BLaER1 treated with 17β-estradiol and CSF1 and Interleukin-3, amounts not matched to agents 10 nM and 100 nM (cell line): ENCODE measurements at regions not wholly inside any gene's neighbourhood (a gene's known extent, or its start where the extent isn't known, plus 50 kb on each side); places are given as distances from the start of the nearest gene placed in this dataset.
A peak's percentile ranks its signal among the peaks of the same experiment; 100 is the strongest.

Source experiments
- H3K27ac ChIP-seq, 11 experiments: shearing (Covaris generic); formaldehyde crosslinking; 2 replicates each; pipeline ENCODE4 v1.8.1; 2022
- H3K27me3 ChIP-seq, 11 experiments: shearing (Covaris generic); formaldehyde crosslinking; 2 replicates each; pipeline ENCODE4 v1.8.1; 2022
- H3K36me3 ChIP-seq, 11 experiments: shearing (Covaris generic); formaldehyde crosslinking; 2 replicates each; pipeline ENCODE4 v1.8.1; 2022
- H3K4me1 ChIP-seq, 10 experiments: shearing (Covaris generic); formaldehyde crosslinking; 2 replicates each; pipeline ENCODE4 v1.8.1; 2022
- H3K4me2 ChIP-seq, 11 experiments: shearing (Covaris generic); formaldehyde crosslinking; 2 replicates each; pipeline ENCODE4 v1.8.1; 2022
- H3K4me3 ChIP-seq, 10 experiments: shearing (Covaris generic); formaldehyde crosslinking; 2 replicates each; pipeline ENCODE4 v1.8.1; 2022
- H3K9ac ChIP-seq, 11 experiments: shearing (Covaris generic); formaldehyde crosslinking; 2 replicates each; pipeline ENCODE4 v1.8.1; 2022
- H3K9me3 ChIP-seq, 11 experiments: shearing (Covaris generic); formaldehyde crosslinking; replicated peaks in 1 of 11; 2 replicates each; pipeline ENCODE4 v1.8.1; 2022
- H4K20me1 ChIP-seq, 11 experiments: shearing (Covaris generic); formaldehyde crosslinking; 2 replicates each; pipeline ENCODE4 v1.8.1; 2022
- Cebpa-rat ChIP-seq, 11 experiments: shearing (Covaris generic); IDR thresholded peaks; 2 replicates each; pipeline ENCODE4 v1.8.1; 2022

DNA sequence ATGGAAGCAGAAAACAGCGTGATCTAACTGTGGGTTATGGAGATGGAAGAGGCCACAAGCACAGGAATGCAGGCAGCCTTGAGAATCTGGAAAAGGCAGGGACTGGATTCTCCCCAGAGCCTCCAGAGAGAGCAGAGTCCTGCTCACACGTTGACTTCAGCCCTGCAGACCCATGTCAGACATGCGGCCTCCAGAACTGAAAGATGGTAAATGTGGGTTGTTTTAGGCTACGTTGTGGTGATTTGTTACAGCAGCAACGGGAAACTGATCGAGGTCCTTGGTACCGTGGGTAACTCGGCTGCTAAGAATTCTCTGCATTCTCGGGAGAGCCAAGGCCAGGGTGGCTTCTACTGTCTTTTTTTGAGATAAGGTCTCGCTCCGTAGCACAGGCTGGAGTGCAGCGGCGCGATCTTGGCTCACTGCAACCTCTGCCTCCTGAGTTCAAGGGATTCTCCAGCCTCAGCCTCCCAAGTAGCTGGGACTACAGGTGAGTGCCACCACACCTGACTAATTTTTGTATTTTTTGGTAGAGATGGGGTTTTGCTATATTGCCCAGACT lies 97.1 kb downstream of the ACKR3 start:
- Histone ChIP-seq H4K20me1 (no peaks in the 10 kb centered on the region), H3K27me3 (no peaks in the 10 kb centered on the region), H3K27ac (no peak overlapping the region), H3K9me3 (peaks cover 0 to 28% (median 13%) of the 10 kb centered on the region in 11 experiments; a peak in 13 of 22 replicates), H3K4me1 (peaks cover 12 to 24% (median 18%) of the 10 kb centered on the region in 10 experiments; a peak in 19 of 20 replicates), H3K9ac (no peak overlapping the region), H3K4me3 (no peak overlapping the region), H3K4me2 (no peak overlapping the region), H3K36me3 (no peaks in the 10 kb centered on the region)
- no peak for TF ChIP-seq Cebpa-rat (IDR thresholded peaks at IDR 0.05)

DNA sequence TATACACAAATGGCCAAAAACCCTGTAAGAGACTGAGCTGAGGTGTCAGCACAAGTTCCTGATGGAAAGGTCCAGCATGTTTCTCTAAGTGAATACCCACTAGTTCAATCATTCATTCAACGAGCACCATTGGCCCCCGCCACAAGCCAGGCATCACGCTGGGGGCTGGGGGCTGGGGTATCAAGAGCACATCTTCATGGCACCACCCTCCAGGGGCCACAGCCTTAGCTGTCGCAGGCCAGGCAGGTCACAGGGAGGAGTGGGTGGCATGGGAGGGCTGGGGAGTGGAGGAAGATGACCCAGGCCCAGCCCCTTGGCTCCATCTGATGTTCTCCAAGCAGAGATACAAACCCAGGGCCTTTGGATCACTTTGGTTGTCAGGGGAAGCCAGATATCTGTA lies 97.9 kb downstream of the ACKR3 start:
- no peak for TF ChIP-seq Cebpa-rat (IDR thresholded peaks at IDR 0.05)
- Histone ChIP-seq H3K9ac (no peak overlapping the region), H3K4me2 (no peak overlapping the region), H3K4me3 (no peak overlapping the region), H3K9me3 (peaks cover 0 to 28% (median 13%) of the 10 kb centered on the region in 11 experiments; a peak in 13 of 22 replicates), H3K36me3 (no peaks in the 10 kb centered on the region), H3K27me3 (no peaks in the 10 kb centered on the region), H3K4me1 (peaks cover 12 to 21% (median 18%) of the 10 kb centered on the region in 10 experiments; a peak in 19 of 20 replicates), H4K20me1 (no peaks in the 10 kb centered on the region), H3K27ac (no peak overlapping the region)

DNA sequence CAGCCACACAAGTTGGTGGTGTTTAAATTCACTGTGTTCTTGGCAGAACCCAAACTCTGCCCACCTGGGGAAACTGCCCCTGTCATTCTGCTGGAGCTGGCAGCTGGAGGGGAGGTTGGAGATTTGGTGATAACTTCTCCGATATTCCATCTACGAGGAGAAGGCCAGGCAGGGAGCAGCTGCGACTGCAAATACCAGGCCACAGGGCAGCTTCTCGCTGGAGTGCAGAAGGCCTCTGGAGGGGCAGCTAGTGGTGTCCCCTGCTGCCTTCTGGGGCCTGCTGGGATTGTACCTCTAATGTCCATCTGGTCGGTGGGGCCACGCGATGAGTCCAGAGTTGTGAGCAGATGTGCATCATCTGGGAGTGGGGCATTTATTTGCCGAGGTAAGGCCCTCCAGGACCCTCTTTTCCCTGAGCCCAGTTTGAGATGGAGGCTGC lies 98.9 kb downstream of the ACKR3 start:
- no peak overlapping the region for H3K27ac ChIP-seq
- H3K9ac ChIP-seq, result no peak overlapping the region
- peaks cover 0 to 29% (median 15%) of the 10 kb centered on the region in 11 experiments; a peak in 14 of 22 replicates for H3K9me3 ChIP-seq
- peaks cover 12 to 19% (median 17%) of the 10 kb centered on the region in 10 experiments; a peak in 19 of 20 replicates for H3K4me1 ChIP-seq
- no peak for TF ChIP-seq Cebpa-rat (IDR thresholded peaks at IDR 0.05)
- no peaks in the 10 kb centered on the region for H3K36me3 ChIP-seq
- no peak overlapping the region for H3K4me2 ChIP-seq
- no peaks in the 10 kb centered on the region for H3K27me3 ChIP-seq
- H3K4me3 ChIP-seq, result no peak overlapping the region
- H4K20me1 ChIP-seq, result no peaks in the 10 kb centered on the region

DNA sequence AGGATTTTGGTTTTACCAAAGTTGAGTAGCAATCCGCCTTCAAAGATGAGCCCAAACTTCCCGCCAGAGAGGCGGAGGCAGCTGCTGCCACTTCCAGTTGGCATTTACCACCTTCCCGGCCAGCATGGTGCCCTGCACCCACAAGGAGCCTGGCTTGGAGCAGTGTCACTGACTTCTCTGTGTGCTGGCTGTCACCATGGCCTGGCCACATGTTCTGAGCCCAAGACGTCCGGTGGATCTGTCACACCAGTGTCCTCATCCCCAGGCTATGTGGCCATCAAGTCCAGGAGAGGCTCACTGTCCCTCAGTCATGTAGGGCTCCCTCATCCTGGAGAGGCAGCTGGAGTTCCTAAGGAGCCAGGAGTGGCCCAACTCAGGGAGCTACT lies 100.6 kb downstream of the ACKR3 start:
- Histone ChIP-seq H3K4me1 (peaks cover 11 to 20% (median 18%) of the 10 kb centered on the region in 10 experiments), H3K27ac (no peak overlapping the region), H3K4me3 (no peak overlapping the region), H4K20me1 (no peaks in the 10 kb centered on the region), H3K9me3 (peaks cover 0 to 36% (median 19%) of the 10 kb centered on the region in 11 experiments; a peak in 17 of 22 replicates), H3K27me3 (no peaks in the 10 kb centered on the region), H3K36me3 (no peaks in the 10 kb centered on the region), H3K4me2 (no peak overlapping the region), H3K9ac (no peak overlapping the region)
- TF ChIP-seq Cebpa-rat (IDR thresholded peaks at IDR 0.05), result no peak

DNA sequence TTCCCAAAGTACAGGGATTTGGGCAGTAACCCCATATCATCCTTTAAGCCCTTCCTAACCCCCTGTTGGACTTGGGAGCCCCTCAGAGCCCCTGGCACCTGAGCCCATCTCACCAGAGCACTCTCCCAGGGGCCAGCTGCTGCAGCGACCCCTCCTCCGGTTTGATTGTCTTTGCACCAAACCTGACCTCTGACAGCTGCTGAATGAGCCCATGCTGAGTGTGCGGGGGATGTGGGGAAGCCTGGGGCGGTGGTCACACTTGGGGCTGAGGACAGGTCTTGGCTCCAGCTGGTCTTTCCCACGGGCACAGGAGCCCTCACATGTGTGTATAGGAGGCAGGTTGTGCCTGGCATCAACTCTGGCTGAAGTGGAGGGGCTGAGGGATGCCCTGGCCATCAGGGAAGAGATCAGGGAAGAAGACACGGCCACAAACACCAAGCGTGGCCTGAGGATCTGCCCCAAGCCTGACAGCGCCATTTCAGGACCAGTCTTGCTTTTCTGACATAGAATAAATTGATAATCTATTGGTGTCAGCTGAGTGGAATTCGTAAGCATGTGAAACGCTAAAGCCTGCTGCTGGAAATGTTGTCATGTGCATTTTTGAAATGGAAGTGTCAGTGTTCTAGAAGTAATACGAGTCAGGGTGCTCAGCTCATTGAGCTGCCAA lies 102.4 kb downstream of the ACKR3 start:
- TF ChIP-seq Cebpa-rat (IDR thresholded peaks at IDR 0.05), result no peak
- no peak overlapping the region for H3K9ac ChIP-seq

DNA sequence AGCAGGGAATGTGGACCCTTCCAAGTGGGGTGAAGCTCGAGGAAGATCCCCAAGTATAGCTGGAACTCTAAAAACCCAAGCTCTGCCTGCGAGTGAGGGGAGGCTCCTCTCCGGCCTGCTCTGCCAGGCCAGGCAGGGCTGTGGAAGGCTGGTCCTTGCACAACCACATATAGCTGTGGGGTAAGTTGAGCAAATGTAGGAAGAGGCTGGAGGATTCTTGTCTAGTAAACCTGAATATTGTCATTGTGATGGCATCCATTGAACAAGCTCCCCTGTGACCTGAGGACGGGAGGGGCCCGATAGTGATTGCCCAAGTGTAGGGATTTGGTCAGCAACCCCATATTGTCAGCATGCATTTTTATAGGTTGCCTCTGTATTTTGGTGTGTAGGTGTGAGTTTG lies 103.0 kb downstream of the ACKR3 start:
- H3K4me1 ChIP-seq, result peaks cover 7 to 32% (median 21%) of the 10 kb centered on the region in 10 experiments; a peak in 19 of 20 replicates
- no peak overlapping the region for H3K4me2 ChIP-seq
- no peak for TF ChIP-seq Cebpa-rat (IDR thresholded peaks at IDR 0.05)

More for the DNA sequence above, 102.4 kb downstream of the ACKR3 start:
- peaks cover 7 to 29% (median 21%) of the 10 kb centered on the region in 10 experiments; a peak in 19 of 20 replicates for H3K4me1 ChIP-seq
- H3K4me2 ChIP-seq, result no peak overlapping the region
- H3K4me3 ChIP-seq, result no peak overlapping the region
- H3K27me3 ChIP-seq, result no peaks in the 10 kb centered on the region
- H3K36me3 ChIP-seq, result no peaks in the 10 kb centered on the region
- peaks cover 0 to 23% (median 9%) of the 10 kb centered on the region in 11 experiments; a peak in 13 of 22 replicates for H3K9me3 ChIP-seq
- no peak overlapping the region for H3K27ac ChIP-seq
- H4K20me1 ChIP-seq, result no peaks in the 10 kb centered on the region

DNA sequence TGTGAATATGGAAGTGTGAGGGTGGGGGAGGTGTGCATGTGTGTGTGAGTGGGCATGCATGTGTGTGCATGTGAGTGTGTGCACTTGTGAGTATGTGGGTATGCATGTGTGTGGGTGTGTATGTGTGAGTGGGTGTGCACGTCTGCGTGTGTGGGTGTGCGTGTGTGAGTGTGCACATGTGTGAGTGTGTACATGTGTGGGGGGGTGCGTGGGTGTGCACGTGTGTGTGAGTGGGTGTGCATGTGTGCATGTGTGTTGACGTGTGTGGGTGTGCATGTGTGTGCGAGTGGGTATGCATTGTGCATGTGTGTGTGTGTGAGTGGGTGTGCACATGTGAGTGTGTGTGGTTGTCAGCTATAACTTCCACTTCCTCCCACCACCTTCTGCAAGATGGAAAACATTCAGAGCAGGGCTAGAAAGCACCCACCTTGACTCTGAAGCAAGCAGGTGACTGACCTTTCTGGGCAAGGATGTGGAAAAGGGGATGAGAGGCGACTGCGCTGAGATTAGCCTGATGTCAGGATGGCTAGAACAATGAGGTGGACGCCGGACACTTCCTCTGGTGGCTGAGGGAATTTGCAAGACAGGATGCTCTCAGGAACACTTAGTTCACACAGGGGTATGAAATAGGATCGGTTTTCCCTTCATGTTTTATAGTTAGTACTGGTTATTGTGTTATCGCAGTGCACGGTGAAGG lies 103.6 kb downstream of the ACKR3 start:
- no peaks in the 10 kb centered on the region for H4K20me1 ChIP-seq
- TF ChIP-seq Cebpa-rat (IDR thresholded peaks at IDR 0.05), result no peak
- H3K4me3 ChIP-seq, result no peak overlapping the region
- H3K27me3 ChIP-seq, result no peaks in the 10 kb centered on the region
- peaks cover 0 to 23% (median 9%) of the 10 kb centered on the region in 11 experiments; a peak in 11 of 22 replicates for H3K9me3 ChIP-seq
- H3K9ac ChIP-seq, result no peak overlapping the region
- H3K36me3 ChIP-seq, result no peaks in the 10 kb centered on the region
- no peak overlapping the region for H3K4me2 ChIP-seq
- peaks cover 11 to 39% (median 25%) of the 10 kb centered on the region in 10 experiments; a peak in 19 of 20 replicates for H3K4me1 ChIP-seq
- H3K27ac ChIP-seq, result no peak overlapping the region

More for the DNA sequence above, 103.0 kb downstream of the ACKR3 start:
- no peaks in the 10 kb centered on the region for H4K20me1 ChIP-seq
- peaks cover 0 to 23% (median 9%) of the 10 kb centered on the region in 11 experiments; a peak in 11 of 22 replicates for H3K9me3 ChIP-seq
- H3K36me3 ChIP-seq, result no peaks in the 10 kb centered on the region
- no peak overlapping the region for H3K27ac ChIP-seq
- no peak overlapping the region for H3K9ac ChIP-seq
- H3K27me3 ChIP-seq, result no peaks in the 10 kb centered on the region
- H3K4me3 ChIP-seq, result no peak overlapping the region

DNA sequence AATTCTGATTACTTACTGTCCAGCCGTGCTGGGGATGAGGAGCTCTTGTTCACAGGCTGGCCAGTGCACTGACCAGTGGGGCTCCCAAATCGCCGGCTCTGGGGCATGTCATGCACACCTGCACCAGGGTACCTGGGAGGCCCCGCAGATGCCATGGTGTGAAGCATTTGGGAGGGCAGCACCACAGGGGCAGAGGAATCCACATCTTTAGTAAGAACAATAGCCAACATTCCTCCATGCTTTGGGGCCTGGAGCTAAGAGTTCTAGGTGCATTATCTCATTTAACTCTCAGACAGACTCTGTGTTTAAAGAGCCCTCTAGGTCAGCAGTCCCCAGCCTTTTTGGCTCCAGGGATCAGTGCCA lies 104.2 kb downstream of the ACKR3 start:
- peaks cover 16 to 44% (median 31%) of the 10 kb centered on the region in 10 experiments for H3K4me1 ChIP-seq
- TF ChIP-seq Cebpa-rat (IDR thresholded peaks at IDR 0.05), result no peak
- no peak overlapping the region for H3K27ac ChIP-seq
- no peak overlapping the region for H3K9ac ChIP-seq
- peaks cover 0 to 23% (median 9%) of the 10 kb centered on the region in 11 experiments; a peak in 11 of 22 replicates for H3K9me3 ChIP-seq
- H3K4me3 ChIP-seq, result no peak overlapping the region
- no peaks in the 10 kb centered on the region for H4K20me1 ChIP-seq
- no peaks in the 10 kb centered on the region for H3K36me3 ChIP-seq
- H3K27me3 ChIP-seq, result no peaks in the 10 kb centered on the region
- H3K4me2 ChIP-seq, result peak overlapping the region in 1 of 11 experiments; percentile 45; a peak in 1 of 22 replicates

DNA sequence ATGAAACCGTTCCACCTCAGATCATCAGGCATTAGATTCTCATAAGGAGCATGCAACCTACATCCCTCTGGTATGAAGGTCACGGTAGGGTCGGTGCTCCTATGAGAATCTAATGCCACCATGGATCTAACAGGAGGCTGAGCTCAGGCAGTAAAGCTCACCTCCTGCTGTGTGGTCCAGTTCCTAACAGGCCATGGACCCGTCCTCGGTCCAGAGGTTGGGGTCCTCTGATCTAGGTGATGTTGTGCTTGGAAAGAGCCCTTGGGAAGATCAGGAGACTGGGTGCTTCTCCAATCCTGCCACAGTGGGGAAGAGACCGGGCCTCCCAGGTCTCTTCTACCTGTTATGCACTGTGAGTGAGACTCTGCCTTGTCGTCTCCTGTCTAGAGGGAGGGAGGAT lies 104.6 kb downstream of the ACKR3 start:
- H3K27ac ChIP-seq, result no peak overlapping the region
- H3K4me2 ChIP-seq, result peak overlapping the region; percentile 19 to 62 (median 42); a peak in 19 of 22 replicates
- TF ChIP-seq Cebpa-rat (IDR thresholded peaks at IDR 0.05), result no peak
- no peaks in the 10 kb centered on the region for H4K20me1 ChIP-seq
- H3K9ac ChIP-seq, result no peak overlapping the region
- peaks cover 17 to 46% (median 32%) of the 10 kb centered on the region in 10 experiments for H3K4me1 ChIP-seq
- peaks cover 0 to 23% (median 8%) of the 10 kb centered on the region in 11 experiments; a peak in 11 of 22 replicates for H3K9me3 ChIP-seq
- H3K36me3 ChIP-seq, result no peaks in the 10 kb centered on the region
- no peaks in the 10 kb centered on the region for H3K27me3 ChIP-seq
- H3K4me3 ChIP-seq, result no peak overlapping the region
